DMS153 (cell line): ENCODE measurements at regions not wholly inside any gene's neighbourhood (a gene's known extent, or its start where the extent isn't known, plus 50 kb on each side); places are given as distances from the start of the nearest gene placed in this dataset.

ENCODE experiments used
- DNase-seq: peaks from one replicate; lab custom pipeline; 2025; lab: John Stamatoyannopoulos, UW

GRCh38 chr22:47299863-47300697 is 537.6 kb downstream of the TBC1D22A start:
- no peak for DNase-seq

GRCh38 chr22:47299211-47299862 is 536.9 kb downstream of the TBC1D22A start:
- no peak for DNase-seq

GRCh38 chr22:47298017-47298785 is 535.8 kb downstream of the TBC1D22A start:
- no peak for DNase-seq

GRCh38 chr22:47297261-47298016 is 535.0 kb downstream of the TBC1D22A start:
- DNase-seq: no peak

GRCh38 chr22:47296405-47297260 is 534.2 kb downstream of the TBC1D22A start:
- no peak for DNase-seq

GRCh38 chr22:47295982-47296381 is 533.5 kb downstream of the TBC1D22A start:
- no peak for DNase-seq

GRCh38 chr22:47295226-47295901 is 532.9 kb downstream of the TBC1D22A start:
- no peak for DNase-seq

GRCh38 chr22:47294576-47294975 is 532.1 kb downstream of the TBC1D22A start:
- DNase-seq: no peak

GRCh38 chr22:47294222-47294532 is 531.7 kb downstream of the TBC1D22A start:
- no peak for DNase-seq

- DNase-seq: no peak
Measured at GRCh38 chr22:47293368-47294221, 531.1 kb downstream of the TBC1D22A start.

- no peak for DNase-seq
Measured at GRCh38 chr22:47292546-47293320, 530.3 kb downstream of the TBC1D22A start.

GRCh38 chr22:47291565-47292495 is 529.4 kb downstream of the TBC1D22A start:
- no peak for DNase-seq

- DNase-seq: no peak
Measured at GRCh38 chr22:47290706-47291430, 528.4 kb downstream of the TBC1D22A start.

GRCh38 chr22:47289336-47289985 is 527.0 kb downstream of the TBC1D22A start:
- no peak for DNase-seq

- DNase-seq: no peak
Measured at GRCh38 chr22:47288680-47289079, 526.2 kb downstream of the TBC1D22A start.

GRCh38 chr22:47287516-47287915 is 525.1 kb downstream of the TBC1D22A start:
- DNase-seq: no peak
